ENCODE measurements at regions not wholly inside any gene's neighbourhood (a gene's known extent, or its start where the extent isn't known, plus 50 kb on each side); places are given as distances from the start of the nearest gene placed in this dataset.
A peak's percentile ranks its signal among the peaks of the same experiment; 100 is the strongest.
"Not testable (repeated sequence)": the region's sequence is repeated elsewhere in the genome, so short reads cannot be mapped to it uniquely, and the experiment has no call there.

- 59 to 64% methylated on average over 3 of the region's 3 CpGs for WGBS, 2 donors
- Histone ChIP-seq H3K36me3 (ENCODE audit: control insufficient read depth in 2 of 2, insufficient read depth in 2 of 2, low read length in 1 of 2) (no peaks in the 10 kb centered on the region), H3K4me1 (ENCODE audit: control insufficient read depth in 2 of 2, insufficient read depth in 2 of 2, low read length in 1 of 2) (peaks cover 0 to 4% of the 10 kb centered on the region in 2 donors), H3K9me3 (ENCODE audit: control insufficient read depth in 2 of 2, insufficient read depth in 1 of 2, low read depth in 1 of 2, low read length in 1 of 2) (no peaks in the 10 kb centered on the region), H3K27ac (ENCODE audit: low read depth in 2 of 2, low read length in 1 of 2) (peak overlapping the region; percentile 15 to 53), H3K27me3 (ENCODE audit: control insufficient read depth in 1 of 2, insufficient read depth in 2 of 2, low read length in 2 of 2) (no peaks in the 10 kb centered on the region), H3K4me3 (ENCODE audit: low read depth in 1 of 2, low read length in 2 of 2) (no peak overlapping the region)
Observed at GRCh38 chr4:38469410-38469809, 194.6 kb upstream of the KLF3 start.

- Histone ChIP-seq H3K27ac (ENCODE audit: low read depth in 2 of 2, low read length in 1 of 2) (no peak overlapping the region), H3K9me3 (ENCODE audit: control insufficient read depth in 2 of 2, insufficient read depth in 1 of 2, low read depth in 1 of 2, low read length in 1 of 2) (no peaks in the 10 kb centered on the region), H3K36me3 (ENCODE audit: control insufficient read depth in 2 of 2, insufficient read depth in 2 of 2, low read length in 1 of 2) (no peaks in the 10 kb centered on the region), H3K4me3 (ENCODE audit: low read depth in 1 of 2, low read length in 2 of 2) (no peak overlapping the region), H3K27me3 (ENCODE audit: control insufficient read depth in 1 of 2, insufficient read depth in 2 of 2, low read length in 2 of 2) (no peaks in the 10 kb centered on the region), H3K4me1 (ENCODE audit: control insufficient read depth in 2 of 2, insufficient read depth in 2 of 2, low read length in 1 of 2) (peaks cover 0 to 4% of the 10 kb centered on the region in 2 donors)
- WGBS, 2 donors = 93 to 94% methylated on average over 2 of the region's 2 CpGs
Observed at GRCh38 chr4:38470735-38471262, 193.2 kb upstream of the KLF3 start.

GRCh38 chr4:38482696-38483095, 181.3 kb upstream of the KLF3 start:
- Histone ChIP-seq H3K4me1 (ENCODE audit: control insufficient read depth in 2 of 2, insufficient read depth in 2 of 2, low read length in 1 of 2) (no peaks in the 10 kb centered on the region), H3K36me3 (ENCODE audit: control insufficient read depth in 2 of 2, insufficient read depth in 2 of 2, low read length in 1 of 2) (no peaks in the 10 kb centered on the region), H3K27me3 (ENCODE audit: control insufficient read depth in 1 of 2, insufficient read depth in 2 of 2, low read length in 2 of 2) (no peaks in the 10 kb centered on the region), H3K27ac (ENCODE audit: low read depth in 2 of 2, low read length in 1 of 2) (no peak overlapping the region), H3K4me3 (ENCODE audit: low read depth in 1 of 2, low read length in 2 of 2) (no peak overlapping the region), H3K9me3 (ENCODE audit: control insufficient read depth in 2 of 2, insufficient read depth in 1 of 2, low read depth in 1 of 2, low read length in 1 of 2) (no peaks in the 10 kb centered on the region)
- 67 to 71% methylated on average over 1 of the region's 1 CpG for WGBS, 2 donors

GRCh38 chr4:38483628-38484027, 180.4 kb upstream of the KLF3 start:
- not testable (repeated sequence) for H3K4me3 ChIP-seq (ENCODE audit: low read depth in 1 of 2, low read length in 2 of 2); H3K9me3 ChIP-seq (ENCODE audit: control insufficient read depth in 2 of 2, insufficient read depth in 1 of 2, low read depth in 1 of 2, low read length in 1 of 2)

GRCh38 chr4:38489011-38489861, 174.8 kb upstream of the KLF3 start:
- Histone ChIP-seq H3K4me3 (ENCODE audit: low read depth in 1 of 2, low read length in 2 of 2) (no peak overlapping the region), H3K9me3 (ENCODE audit: control insufficient read depth in 2 of 2, insufficient read depth in 1 of 2, low read depth in 1 of 2, low read length in 1 of 2) (no peaks in the 10 kb centered on the region), H3K27ac (ENCODE audit: low read depth in 2 of 2, low read length in 1 of 2) (no peak overlapping the region), H3K4me1 (ENCODE audit: control insufficient read depth in 2 of 2, insufficient read depth in 2 of 2, low read length in 1 of 2) (peaks cover 0 to 2% of the 10 kb centered on the region in 2 donors), H3K36me3 (ENCODE audit: control insufficient read depth in 2 of 2, insufficient read depth in 2 of 2, low read length in 1 of 2) (no peaks in the 10 kb centered on the region), H3K27me3 (ENCODE audit: control insufficient read depth in 1 of 2, insufficient read depth in 2 of 2, low read length in 2 of 2) (no peaks in the 10 kb centered on the region)
- WGBS, 2 donors = 81 to 85% methylated on average over 7 to 9 of the region's 9 CpGs

More at GRCh38 chr4:38483628-38484027, 180.4 kb upstream of the KLF3 start:
- H3K36me3 ChIP-seq (ENCODE audit: control insufficient read depth in 2 of 2, insufficient read depth in 2 of 2, low read length in 1 of 2); H3K4me1 ChIP-seq (ENCODE audit: control insufficient read depth in 2 of 2, insufficient read depth in 2 of 2, low read length in 1 of 2); H3K27me3 ChIP-seq (ENCODE audit: control insufficient read depth in 1 of 2, insufficient read depth in 2 of 2, low read length in 2 of 2); H3K27ac ChIP-seq (ENCODE audit: low read depth in 2 of 2, low read length in 1 of 2): not testable (repeated sequence)

GRCh38 chr4:38489924-38490639, 173.9 kb upstream of the KLF3 start:
- H3K4me3 ChIP-seq (ENCODE audit: low read depth in 1 of 2, low read length in 2 of 2) = no peak overlapping the region
- no peaks in the 10 kb centered on the region for H3K36me3 ChIP-seq (ENCODE audit: control insufficient read depth in 2 of 2, insufficient read depth in 2 of 2, low read length in 1 of 2)
- WGBS, 2 donors = 39 to 60% methylated on average over 7 of the region's 7 CpGs
- H3K4me1 ChIP-seq (ENCODE audit: control insufficient read depth in 2 of 2, insufficient read depth in 2 of 2, low read length in 1 of 2) = peaks cover 0 to 2% of the 10 kb centered on the region in 2 donors
- H3K27ac ChIP-seq (ENCODE audit: low read depth in 2 of 2, low read length in 1 of 2) = peak overlapping the region in 1 of 2 donors; percentile 60
- H3K27me3 ChIP-seq (ENCODE audit: control insufficient read depth in 1 of 2, insufficient read depth in 2 of 2, low read length in 2 of 2) = no peaks in the 10 kb centered on the region
- H3K9me3 ChIP-seq (ENCODE audit: control insufficient read depth in 2 of 2, insufficient read depth in 1 of 2, low read depth in 1 of 2, low read length in 1 of 2) = no peaks in the 10 kb centered on the region

- Histone ChIP-seq H3K27me3 (ENCODE audit: control insufficient read depth in 1 of 2, insufficient read depth in 2 of 2, low read length in 2 of 2) (no peaks in the 10 kb centered on the region), H3K9me3 (ENCODE audit: control insufficient read depth in 2 of 2, insufficient read depth in 1 of 2, low read depth in 1 of 2, low read length in 1 of 2) (no peaks in the 10 kb centered on the region), H3K27ac (ENCODE audit: low read depth in 2 of 2, low read length in 1 of 2) (no peak overlapping the region), H3K36me3 (ENCODE audit: control insufficient read depth in 2 of 2, insufficient read depth in 2 of 2, low read length in 1 of 2) (no peaks in the 10 kb centered on the region), H3K4me1 (ENCODE audit: control insufficient read depth in 2 of 2, insufficient read depth in 2 of 2, low read length in 1 of 2) (peaks cover 0 to 2% of the 10 kb centered on the region in 2 donors), H3K4me3 (ENCODE audit: low read depth in 1 of 2, low read length in 2 of 2) (no peak overlapping the region)
- 75 to 84% methylated on average over 4 of the region's 4 CpGs for WGBS, 2 donors
Observed at GRCh38 chr4:38490753-38491446, 173.1 kb upstream of the KLF3 start.

GRCh38 chr4:38491854-38492478, 172.0 kb upstream of the KLF3 start:
- Histone ChIP-seq H3K27ac (ENCODE audit: low read depth in 2 of 2, low read length in 1 of 2) (no peak overlapping the region), H3K4me1 (ENCODE audit: control insufficient read depth in 2 of 2, insufficient read depth in 2 of 2, low read length in 1 of 2) (peaks cover 0 to 2% of the 10 kb centered on the region in 2 donors), H3K27me3 (ENCODE audit: control insufficient read depth in 1 of 2, insufficient read depth in 2 of 2, low read length in 2 of 2) (no peaks in the 10 kb centered on the region), H3K4me3 (ENCODE audit: low read depth in 1 of 2, low read length in 2 of 2) (no peak overlapping the region), H3K9me3 (ENCODE audit: control insufficient read depth in 2 of 2, insufficient read depth in 1 of 2, low read depth in 1 of 2, low read length in 1 of 2) (no peaks in the 10 kb centered on the region), H3K36me3 (ENCODE audit: control insufficient read depth in 2 of 2, insufficient read depth in 2 of 2, low read length in 1 of 2) (no peaks in the 10 kb centered on the region)
- WGBS, 2 donors = 88 to 90% methylated on average over 3 of the region's 3 CpGs

GRCh38 chr4:38493066-38493465, 170.9 kb upstream of the KLF3 start:
- H3K36me3 ChIP-seq (ENCODE audit: control insufficient read depth in 2 of 2, insufficient read depth in 2 of 2, low read length in 1 of 2) = no peaks in the 10 kb centered on the region
- H3K9me3 ChIP-seq (ENCODE audit: control insufficient read depth in 2 of 2, insufficient read depth in 1 of 2, low read depth in 1 of 2, low read length in 1 of 2) = no peaks in the 10 kb centered on the region
- no peaks in the 10 kb centered on the region for H3K27me3 ChIP-seq (ENCODE audit: control insufficient read depth in 1 of 2, insufficient read depth in 2 of 2, low read length in 2 of 2)
- no peak overlapping the region for H3K27ac ChIP-seq (ENCODE audit: low read depth in 2 of 2, low read length in 1 of 2)
- H3K4me1 ChIP-seq (ENCODE audit: control insufficient read depth in 2 of 2, insufficient read depth in 2 of 2, low read length in 1 of 2) = peaks cover 0 to 2% of the 10 kb centered on the region in 2 donors
- no peak overlapping the region for H3K4me3 ChIP-seq (ENCODE audit: low read depth in 1 of 2, low read length in 2 of 2)

All from esophagus (tissue), 2 donors.